ENCODE measurements at regions not wholly inside any gene's neighbourhood (a gene's known extent, or its start where the extent isn't known, plus 50 kb on each side); places are given as distances from the start of the nearest gene placed in this dataset.

GRCh38 chr7:91690541-91691070 lies 189.9 kb downstream of the MTERF1 start:
- TF ChIP-seq EZH2 (IDR thresholded peaks at IDR 0.05; ENCODE audit: insufficient read depth, poor library complexity, severe bottlenecking) (no peak), EZH2phosphoT487 (IDR thresholded peaks at IDR 0.05; ENCODE audit: insufficient read depth, low read depth) (no peak)

All from GM23248 (cell line).